ENCODE measurements at regions not wholly inside any gene's neighbourhood (a gene's known extent, or its start where the extent isn't known, plus 50 kb on each side); places are given as distances from the start of the nearest gene placed in this dataset.

DNA sequence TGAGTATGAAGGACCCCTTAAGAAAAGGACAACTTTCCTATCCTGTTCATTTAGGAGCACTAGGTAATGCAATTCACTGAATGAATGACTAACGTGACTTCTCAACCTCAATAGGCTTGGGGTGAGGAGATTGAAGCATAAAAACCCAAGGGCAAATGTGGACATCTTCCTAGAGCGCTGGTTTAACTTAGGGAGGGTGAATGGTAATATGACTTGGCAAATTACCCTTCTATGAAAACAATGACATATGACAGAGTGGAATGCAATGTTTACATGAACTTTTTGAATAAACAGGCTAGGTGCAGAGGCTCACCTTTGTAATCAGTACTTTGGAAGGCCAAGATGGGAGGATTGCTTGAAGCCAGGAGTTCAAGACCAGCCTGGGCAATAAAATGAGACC lies 83.9 kb upstream of the ANK3 start:
- DNase-seq (ENCODE audit: low spot score), result no peak
- H3K4me1 ChIP-seq (ENCODE audit: control insufficient read depth in 4 of 4, insufficient read depth in 4 of 4, low read length in 3 of 4), result no peaks in the 10 kb centered on the region
- no peaks in the 10 kb centered on the region for H3K9me3 ChIP-seq (ENCODE audit: control insufficient read depth in 4 of 4, low read length in 3 of 4)
- no peaks in the 10 kb centered on the region for H3K36me3 ChIP-seq (ENCODE audit: control insufficient read depth in 4 of 4, insufficient read depth in 3 of 4, low read depth in 1 of 4, low read length in 3 of 4)
- no peaks in the 10 kb centered on the region for H3K27me3 ChIP-seq (ENCODE audit: control insufficient read depth in 4 of 4, insufficient read depth in 4 of 4, low read length in 3 of 4)
- H3K4me3 ChIP-seq (ENCODE audit: low read depth in 1 of 3, low read length in 3 of 3), result no peak overlapping the region
- H3K27ac ChIP-seq (ENCODE audit: low read depth in 1 of 2, low read length in 2 of 2), result no peak overlapping the region
- TF ChIP-seq MAX (IDR thresholded peaks at IDR 0.05) (no peak), YY1 (IDR thresholded peaks at IDR 0.05) (no peak), FOXA2 (IDR thresholded peaks at IDR 0.05) (no peak), CTCF (IDR thresholded peaks at IDR 0.05; ENCODE audit: low read depth, low read length, missing input control) (no peak), JUND (IDR thresholded peaks at IDR 0.05) (no peak), FOXA1 (IDR thresholded peaks at IDR 0.05) (no peak), GABPA (IDR thresholded peaks at IDR 0.05 in 1 of 2, conservative IDR thresholded peaks at IDR 0.05 in 1 of 2) (no peak), TAF1 (conservative IDR thresholded peaks at IDR 0.05) (no peak), RXRA (IDR thresholded peaks at IDR 0.05) (no peak), ZBTB33 (IDR thresholded peaks at IDR 0.05) (no peak)
- TF ChIP-seq, protein P1, sequence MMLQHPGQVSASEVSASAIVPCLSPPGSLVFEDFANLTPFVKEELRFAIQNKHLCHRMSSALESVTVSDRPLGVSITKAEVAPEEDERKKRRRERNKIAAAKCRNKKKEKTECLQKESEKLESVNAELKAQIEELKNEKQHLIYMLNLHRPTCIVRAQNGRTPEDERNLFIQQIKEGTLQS (IDR thresholded peaks at IDR 0.05), result no peak
- no peak overlapping the region for H3K9ac ChIP-seq (ENCODE audit: low read depth in 1 of 2, low read length in 2 of 2)
- WGBS, result 48% methylated on average over 2 of the region's 2 CpGs

DNA sequence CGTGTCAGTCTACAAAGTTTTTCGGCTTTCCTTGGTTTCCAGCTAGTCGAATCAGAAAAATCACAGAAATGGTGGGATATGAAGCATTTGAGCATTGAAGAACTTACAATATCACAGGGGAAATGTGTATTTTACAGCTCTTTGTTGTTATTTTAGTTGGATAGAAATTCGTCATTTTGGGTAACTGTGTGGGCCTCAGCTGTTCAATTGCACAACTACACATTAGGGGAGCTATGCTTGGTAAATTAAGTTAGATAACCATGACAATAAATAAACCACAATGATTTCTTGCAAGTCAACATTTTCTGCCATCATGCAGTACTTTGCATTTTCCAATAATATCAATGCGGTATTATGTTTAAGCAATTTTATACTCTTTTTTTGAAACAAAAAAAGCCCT lies 80.4 kb upstream of the ANK3 start:
- H3K4me3 ChIP-seq (ENCODE audit: low read depth in 1 of 3, low read length in 3 of 3), result no peak overlapping the region
- no peak for TF ChIP-seq HNF4A (conservative IDR thresholded peaks at IDR 0.05)
- TF ChIP-seq, protein P2, sequence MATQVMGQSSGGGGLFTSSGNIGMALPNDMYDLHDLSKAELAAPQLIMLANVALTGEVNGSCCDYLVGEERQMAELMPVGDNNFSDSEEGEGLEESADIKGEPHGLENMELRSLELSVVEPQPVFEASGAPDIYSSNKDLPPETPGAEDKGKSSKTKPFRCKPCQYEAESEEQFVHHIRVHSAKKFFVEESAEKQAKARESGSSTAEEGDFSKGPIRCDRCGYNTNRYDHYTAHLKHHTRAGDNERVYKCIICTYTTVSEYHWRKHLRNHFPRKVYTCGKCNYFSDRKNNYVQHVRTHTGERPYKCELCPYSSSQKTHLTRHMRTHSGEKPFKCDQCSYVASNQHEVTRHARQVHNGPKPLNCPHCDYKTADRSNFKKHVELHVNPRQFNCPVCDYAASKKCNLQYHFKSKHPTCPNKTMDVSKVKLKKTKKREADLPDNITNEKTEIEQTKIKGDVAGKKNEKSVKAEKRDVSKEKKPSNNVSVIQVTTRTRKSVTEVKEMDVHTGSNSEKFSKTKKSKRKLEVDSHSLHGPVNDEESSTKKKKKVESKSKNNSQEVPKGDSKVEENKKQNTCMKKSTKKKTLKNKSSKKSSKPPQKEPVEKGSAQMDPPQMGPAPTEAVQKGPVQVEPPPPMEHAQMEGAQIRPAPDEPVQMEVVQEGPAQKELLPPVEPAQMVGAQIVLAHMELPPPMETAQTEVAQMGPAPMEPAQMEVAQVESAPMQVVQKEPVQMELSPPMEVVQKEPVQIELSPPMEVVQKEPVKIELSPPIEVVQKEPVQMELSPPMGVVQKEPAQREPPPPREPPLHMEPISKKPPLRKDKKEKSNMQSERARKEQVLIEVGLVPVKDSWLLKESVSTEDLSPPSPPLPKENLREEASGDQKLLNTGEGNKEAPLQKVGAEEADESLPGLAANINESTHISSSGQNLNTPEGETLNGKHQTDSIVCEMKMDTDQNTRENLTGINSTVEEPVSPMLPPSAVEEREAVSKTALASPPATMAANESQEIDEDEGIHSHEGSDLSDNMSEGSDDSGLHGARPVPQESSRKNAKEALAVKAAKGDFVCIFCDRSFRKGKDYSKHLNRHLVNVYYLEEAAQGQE (IDR thresholded peaks at IDR 0.05), result no peak
- no peak for TF ChIP-seq RAD21 (IDR thresholded peaks at IDR 0.05)
- TF ChIP-seq FOXA1 (IDR thresholded peaks at IDR 0.05), result no peak
- no peak for TF ChIP-seq JUND (IDR thresholded peaks at IDR 0.05)
- TF ChIP-seq TAF1 (conservative IDR thresholded peaks at IDR 0.05), result no peak
- no peak for TF ChIP-seq ZBTB33 (IDR thresholded peaks at IDR 0.05)
- no peak for TF ChIP-seq NR2F2 (IDR thresholded peaks at IDR 0.05)
- no peak for TF ChIP-seq FOXA2 (IDR thresholded peaks at IDR 0.05)
- TF ChIP-seq YY1 (IDR thresholded peaks at IDR 0.05), result no peak
- no peak for TF ChIP-seq SP1 (IDR thresholded peaks at IDR 0.05)
- TF ChIP-seq EGR1 (IDR thresholded peaks at IDR 0.05; ENCODE audit: low read depth in 2 of 2), result no peak
- TF ChIP-seq, protein P1 (IDR thresholded peaks at IDR 0.05), result no peak
- no peak for TF ChIP-seq RXRA (IDR thresholded peaks at IDR 0.05)
- TF ChIP-seq GABPA (IDR thresholded peaks at IDR 0.05 in 1 of 2, conservative IDR thresholded peaks at IDR 0.05 in 1 of 2), result no peak
- TF ChIP-seq HNF4G (IDR thresholded peaks at IDR 0.05), result no peak
- TF ChIP-seq MAX (IDR thresholded peaks at IDR 0.05), result no peak
- no peak for TF ChIP-seq CTCF (IDR thresholded peaks at IDR 0.05; ENCODE audit: low read depth, low read length, missing input control)
- DNase-seq (ENCODE audit: low spot score), result no peak
- WGBS, result 93% methylated on average over 5 of the region's 5 CpGs
- no peaks in the 10 kb centered on the region for H3K4me1 ChIP-seq (ENCODE audit: control insufficient read depth in 4 of 4, insufficient read depth in 4 of 4, low read length in 3 of 4)
- no peaks in the 10 kb centered on the region for H3K9me3 ChIP-seq (ENCODE audit: control insufficient read depth in 4 of 4, low read length in 3 of 4)
- no peaks in the 10 kb centered on the region for H3K36me3 ChIP-seq (ENCODE audit: control insufficient read depth in 4 of 4, insufficient read depth in 3 of 4, low read depth in 1 of 4, low read length in 3 of 4)
- no peak overlapping the region for H3K9ac ChIP-seq (ENCODE audit: low read depth in 1 of 2, low read length in 2 of 2)
- H3K27me3 ChIP-seq (ENCODE audit: control insufficient read depth in 4 of 4, insufficient read depth in 4 of 4, low read length in 3 of 4), result no peaks in the 10 kb centered on the region
- no peak overlapping the region for H3K27ac ChIP-seq (ENCODE audit: low read depth in 1 of 2, low read length in 2 of 2)

Data from liver (tissue), 8 donors.